H1 (cell line): ENCODE measurements at regions not wholly inside any gene's neighbourhood (a gene's known extent, or its start where the extent isn't known, plus 50 kb on each side); places are given as distances from the start of the nearest gene placed in this dataset.

ENCODE experiments used
- ASH2L ChIP-seq: fragments of 200-600, 300-600 bp; sonication (generic); IDR thresholded peaks from one replicate; pipeline ENCODE4 v1.7.1; 2017; ENCODE audit warnings: low read length
- EZH2 ChIP-seq: fragments of 200-600 bp; sonication (generic); IDR thresholded peaks from 2 replicates; pipeline ENCODE4 v1.7.1; 2012; ENCODE audit warnings: low read depth, mild to moderate bottlenecking, moderate library complexity, low read length, inconsistent platforms; ENCODE audit not compliant: severe bottlenecking
- RNF2 ChIP-seq: fragments of 200-900, 300-1000 bp; sonication (generic); IDR thresholded peaks from 2 replicates; pipeline ENCODE4 v1.7.1; 2016; ENCODE audit warnings: borderline replicate concordance, low read depth, mild to moderate bottlenecking, antibody characterized with exemption, low read length; ENCODE audit not compliant: poor library complexity, severe bottlenecking; ENCODE audit errors: missing control alignments
- SIRT6 ChIP-seq: IDR thresholded peaks from one replicate; pipeline ENCODE4 v1.7.1; 2012; ENCODE audit warnings: low read length, inconsistent platforms
- TF ChIP-seq, protein P1 (sequence below): fragments of 300-600 bp; sonication (generic); IDR thresholded peaks from 2 replicates; pipeline ENCODE4 v1.7.1; 2012; ENCODE audit warnings: low read length, moderate library complexity, mild to moderate bottlenecking, inconsistent platforms; ENCODE audit not compliant: insufficient replicate concordance
- TF ChIP-seq, protein P2 (sequence below): IDR thresholded peaks from 2 replicates; pipeline ENCODE4 v1.6.1; 2011; ENCODE audit warnings: low read depth, mild to moderate bottlenecking, low read length; ENCODE audit not compliant: insufficient read depth

DNA sequence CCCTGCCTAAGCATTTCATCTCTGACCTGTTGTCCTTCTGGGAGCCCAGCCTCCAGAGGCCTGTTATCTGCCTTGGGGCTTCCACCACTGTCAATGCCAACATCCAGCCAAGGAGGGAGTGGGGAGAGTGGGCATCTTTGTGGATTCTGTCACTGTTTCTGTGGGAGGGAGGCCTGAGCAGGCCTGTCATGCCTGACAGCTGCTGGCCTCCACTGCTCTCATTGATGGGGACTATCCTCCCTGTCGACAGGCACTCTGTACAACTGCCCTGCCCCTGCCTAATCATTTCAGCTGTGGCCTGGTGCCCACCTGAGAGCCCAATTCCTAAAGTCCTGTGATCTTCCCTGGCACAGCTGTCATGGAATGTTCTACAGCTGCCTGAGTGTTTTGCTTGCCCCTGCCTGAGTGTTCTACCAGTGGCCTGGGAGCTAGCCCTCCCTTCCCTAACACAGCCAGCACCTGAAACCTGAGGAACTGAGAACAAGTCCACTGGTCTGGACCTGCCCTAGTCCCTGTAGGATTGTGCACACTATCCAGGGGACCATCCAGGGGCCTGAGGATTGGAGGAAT, 145.3 kb downstream of the FAM83B start (continued):
- TF ChIP-seq, protein P1, sequence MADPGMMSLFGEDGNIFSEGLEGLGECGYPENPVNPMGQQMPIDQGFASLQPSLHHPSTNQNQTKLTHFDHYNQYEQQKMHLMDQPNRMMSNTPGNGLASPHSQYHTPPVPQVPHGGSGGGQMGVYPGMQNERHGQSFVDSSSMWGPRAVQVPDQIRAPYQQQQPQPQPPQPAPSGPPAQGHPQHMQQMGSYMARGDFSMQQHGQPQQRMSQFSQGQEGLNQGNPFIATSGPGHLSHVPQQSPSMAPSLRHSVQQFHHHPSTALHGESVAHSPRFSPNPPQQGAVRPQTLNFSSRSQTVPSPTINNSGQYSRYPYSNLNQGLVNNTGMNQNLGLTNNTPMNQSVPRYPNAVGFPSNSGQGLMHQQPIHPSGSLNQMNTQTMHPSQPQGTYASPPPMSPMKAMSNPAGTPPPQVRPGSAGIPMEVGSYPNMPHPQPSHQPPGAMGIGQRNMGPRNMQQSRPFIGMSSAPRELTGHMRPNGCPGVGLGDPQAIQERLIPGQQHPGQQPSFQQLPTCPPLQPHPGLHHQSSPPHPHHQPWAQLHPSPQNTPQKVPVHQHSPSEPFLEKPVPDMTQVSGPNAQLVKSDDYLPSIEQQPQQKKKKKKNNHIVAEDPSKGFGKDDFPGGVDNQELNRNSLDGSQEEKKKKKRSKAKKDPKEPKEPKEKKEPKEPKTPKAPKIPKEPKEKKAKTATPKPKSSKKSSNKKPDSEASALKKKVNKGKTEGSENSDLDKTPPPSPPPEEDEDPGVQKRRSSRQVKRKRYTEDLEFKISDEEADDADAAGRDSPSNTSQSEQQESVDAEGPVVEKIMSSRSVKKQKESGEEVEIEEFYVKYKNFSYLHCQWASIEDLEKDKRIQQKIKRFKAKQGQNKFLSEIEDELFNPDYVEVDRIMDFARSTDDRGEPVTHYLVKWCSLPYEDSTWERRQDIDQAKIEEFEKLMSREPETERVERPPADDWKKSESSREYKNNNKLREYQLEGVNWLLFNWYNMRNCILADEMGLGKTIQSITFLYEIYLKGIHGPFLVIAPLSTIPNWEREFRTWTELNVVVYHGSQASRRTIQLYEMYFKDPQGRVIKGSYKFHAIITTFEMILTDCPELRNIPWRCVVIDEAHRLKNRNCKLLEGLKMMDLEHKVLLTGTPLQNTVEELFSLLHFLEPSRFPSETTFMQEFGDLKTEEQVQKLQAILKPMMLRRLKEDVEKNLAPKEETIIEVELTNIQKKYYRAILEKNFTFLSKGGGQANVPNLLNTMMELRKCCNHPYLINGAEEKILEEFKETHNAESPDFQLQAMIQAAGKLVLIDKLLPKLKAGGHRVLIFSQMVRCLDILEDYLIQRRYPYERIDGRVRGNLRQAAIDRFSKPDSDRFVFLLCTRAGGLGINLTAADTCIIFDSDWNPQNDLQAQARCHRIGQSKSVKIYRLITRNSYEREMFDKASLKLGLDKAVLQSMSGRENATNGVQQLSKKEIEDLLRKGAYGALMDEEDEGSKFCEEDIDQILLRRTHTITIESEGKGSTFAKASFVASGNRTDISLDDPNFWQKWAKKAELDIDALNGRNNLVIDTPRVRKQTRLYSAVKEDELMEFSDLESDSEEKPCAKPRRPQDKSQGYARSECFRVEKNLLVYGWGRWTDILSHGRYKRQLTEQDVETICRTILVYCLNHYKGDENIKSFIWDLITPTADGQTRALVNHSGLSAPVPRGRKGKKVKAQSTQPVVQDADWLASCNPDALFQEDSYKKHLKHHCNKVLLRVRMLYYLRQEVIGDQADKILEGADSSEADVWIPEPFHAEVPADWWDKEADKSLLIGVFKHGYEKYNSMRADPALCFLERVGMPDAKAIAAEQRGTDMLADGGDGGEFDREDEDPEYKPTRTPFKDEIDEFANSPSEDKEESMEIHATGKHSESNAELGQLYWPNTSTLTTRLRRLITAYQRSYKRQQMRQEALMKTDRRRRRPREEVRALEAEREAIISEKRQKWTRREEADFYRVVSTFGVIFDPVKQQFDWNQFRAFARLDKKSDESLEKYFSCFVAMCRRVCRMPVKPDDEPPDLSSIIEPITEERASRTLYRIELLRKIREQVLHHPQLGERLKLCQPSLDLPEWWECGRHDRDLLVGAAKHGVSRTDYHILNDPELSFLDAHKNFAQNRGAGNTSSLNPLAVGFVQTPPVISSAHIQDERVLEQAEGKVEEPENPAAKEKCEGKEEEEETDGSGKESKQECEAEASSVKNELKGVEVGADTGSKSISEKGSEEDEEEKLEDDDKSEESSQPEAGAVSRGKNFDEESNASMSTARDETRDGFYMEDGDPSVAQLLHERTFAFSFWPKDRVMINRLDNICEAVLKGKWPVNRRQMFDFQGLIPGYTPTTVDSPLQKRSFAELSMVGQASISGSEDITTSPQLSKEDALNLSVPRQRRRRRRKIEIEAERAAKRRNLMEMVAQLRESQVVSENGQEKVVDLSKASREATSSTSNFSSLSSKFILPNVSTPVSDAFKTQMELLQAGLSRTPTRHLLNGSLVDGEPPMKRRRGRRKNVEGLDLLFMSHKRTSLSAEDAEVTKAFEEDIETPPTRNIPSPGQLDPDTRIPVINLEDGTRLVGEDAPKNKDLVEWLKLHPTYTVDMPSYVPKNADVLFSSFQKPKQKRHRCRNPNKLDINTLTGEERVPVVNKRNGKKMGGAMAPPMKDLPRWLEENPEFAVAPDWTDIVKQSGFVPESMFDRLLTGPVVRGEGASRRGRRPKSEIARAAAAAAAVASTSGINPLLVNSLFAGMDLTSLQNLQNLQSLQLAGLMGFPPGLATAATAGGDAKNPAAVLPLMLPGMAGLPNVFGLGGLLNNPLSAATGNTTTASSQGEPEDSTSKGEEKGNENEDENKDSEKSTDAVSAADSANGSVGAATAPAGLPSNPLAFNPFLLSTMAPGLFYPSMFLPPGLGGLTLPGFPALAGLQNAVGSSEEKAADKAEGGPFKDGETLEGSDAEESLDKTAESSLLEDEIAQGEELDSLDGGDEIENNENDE: no peak
- TF ChIP-seq ASH2L (no peak), SIRT6 (no peak), RNF2 (no peak), EZH2 (no peak)
- TF ChIP-seq, protein P2, sequence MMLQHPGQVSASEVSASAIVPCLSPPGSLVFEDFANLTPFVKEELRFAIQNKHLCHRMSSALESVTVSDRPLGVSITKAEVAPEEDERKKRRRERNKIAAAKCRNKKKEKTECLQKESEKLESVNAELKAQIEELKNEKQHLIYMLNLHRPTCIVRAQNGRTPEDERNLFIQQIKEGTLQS: no peak
